GM19452 (cell line): ENCODE measurements at regions not wholly inside any gene's neighbourhood (a gene's known extent, or its start where the extent isn't known, plus 50 kb on each side); places are given as distances from the start of the nearest gene placed in this dataset.
"Not testable (repeated sequence)": the region's sequence is repeated elsewhere in the genome, so short reads cannot be mapped to it uniquely, and the experiment has no call there.

Source experiments
- ATAC-seq: cut with Tn5 transposase; IDR thresholded peaks from one replicate; pipeline ENCODE4 v1.9.1; 2021; ENCODE audit not compliant: unreplicated experiment

- no peak for ATAC-seq
Measured at GRCh38 chr13:90648497-90648896, 699.0 kb upstream of the MIR17HG start.

DNA sequence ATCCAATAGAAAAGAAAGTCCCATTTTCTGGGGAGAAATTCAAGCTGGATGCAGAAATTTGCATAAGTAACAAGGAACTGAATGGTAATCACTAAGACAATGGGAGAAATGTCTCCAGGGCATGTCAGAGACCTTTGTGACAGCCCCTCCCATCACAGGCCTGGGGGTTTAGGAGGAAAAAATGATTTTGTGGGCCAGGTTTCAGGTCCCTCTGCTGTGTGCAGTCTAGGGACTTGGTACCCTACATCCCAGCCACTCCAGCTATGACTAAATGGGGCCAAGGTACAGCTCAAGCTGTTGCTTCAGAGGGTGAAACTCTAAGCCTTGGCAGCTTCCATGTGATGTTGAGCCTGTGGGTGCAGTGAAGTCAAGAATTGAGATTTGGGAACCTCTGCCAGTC is 695.5 kb upstream of the MIR17HG start:
- ATAC-seq = no peak

GRCh38 chr13:90654970-90655369 is 692.5 kb upstream of the MIR17HG start:
- ATAC-seq = no peak

DNA sequence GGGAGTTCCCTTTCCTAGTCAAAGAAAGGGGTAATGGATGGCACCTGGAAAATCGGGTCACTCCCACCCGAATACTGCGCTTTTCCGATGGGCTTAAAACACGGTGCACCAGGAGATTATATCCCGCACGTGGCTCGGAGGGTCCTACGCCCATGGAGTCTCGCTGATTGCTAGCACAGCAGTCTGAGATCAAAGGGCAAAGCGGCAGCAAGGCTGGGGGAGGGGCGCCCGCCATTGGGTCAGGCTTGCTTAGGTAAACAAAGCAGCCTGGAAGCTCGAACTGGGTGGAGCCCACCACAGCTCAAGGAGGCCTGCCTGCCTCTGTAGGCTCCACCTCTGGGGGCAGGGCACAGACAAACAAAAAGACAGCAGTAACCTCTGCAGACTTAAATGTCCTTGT is 683.3 kb upstream of the MIR17HG start:
- not testable (repeated sequence) for ATAC-seq

GRCh38 chr13:90673746-90674145 is 673.7 kb upstream of the MIR17HG start:
- no peak for ATAC-seq

GRCh38 chr13:90675129-90675528 is 672.4 kb upstream of the MIR17HG start:
- ATAC-seq = no peak

- no peak for ATAC-seq
Measured at GRCh38 chr13:90680826-90681225, 666.7 kb upstream of the MIR17HG start.

DNA sequence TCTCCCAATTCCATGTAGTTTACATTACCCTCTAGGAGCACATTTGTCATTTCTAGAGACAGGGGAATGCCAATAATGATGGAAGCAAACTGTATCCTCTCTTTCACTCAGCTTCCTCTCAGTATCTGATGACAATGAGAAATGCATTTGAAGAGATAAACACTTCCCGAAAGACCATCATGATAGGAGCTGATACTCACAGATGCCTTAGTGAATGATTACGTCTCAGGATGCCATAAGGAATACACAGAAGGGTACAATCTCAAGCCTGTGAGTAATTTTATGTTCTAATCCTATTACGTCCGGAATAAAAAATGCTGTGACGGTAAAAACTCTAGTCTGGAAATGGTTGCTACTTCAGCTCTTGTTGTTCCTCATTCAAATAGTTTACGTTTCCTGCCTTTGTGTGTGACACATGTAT is 663.8 kb upstream of the MIR17HG start:
- ATAC-seq = no peak

DNA sequence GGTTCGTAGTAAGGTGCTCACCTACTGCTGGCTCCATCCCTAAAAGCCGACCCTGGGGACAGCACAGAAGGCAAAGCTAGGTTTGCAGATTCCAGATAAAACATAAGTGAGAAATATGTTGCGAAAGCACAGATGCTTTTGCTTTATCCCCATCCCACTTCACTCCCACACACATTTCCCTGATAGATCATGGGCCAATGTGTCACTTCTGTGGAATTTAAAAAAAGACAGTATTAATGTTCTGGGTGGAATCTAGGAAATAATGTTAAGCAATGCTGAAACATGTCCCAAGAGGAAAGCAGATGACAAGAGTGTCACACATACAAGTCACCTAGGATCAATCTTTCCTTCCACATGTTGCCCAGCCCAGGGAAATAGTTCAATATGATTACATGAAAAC is 661.0 kb upstream of the MIR17HG start:
- ATAC-seq = no peak

DNA sequence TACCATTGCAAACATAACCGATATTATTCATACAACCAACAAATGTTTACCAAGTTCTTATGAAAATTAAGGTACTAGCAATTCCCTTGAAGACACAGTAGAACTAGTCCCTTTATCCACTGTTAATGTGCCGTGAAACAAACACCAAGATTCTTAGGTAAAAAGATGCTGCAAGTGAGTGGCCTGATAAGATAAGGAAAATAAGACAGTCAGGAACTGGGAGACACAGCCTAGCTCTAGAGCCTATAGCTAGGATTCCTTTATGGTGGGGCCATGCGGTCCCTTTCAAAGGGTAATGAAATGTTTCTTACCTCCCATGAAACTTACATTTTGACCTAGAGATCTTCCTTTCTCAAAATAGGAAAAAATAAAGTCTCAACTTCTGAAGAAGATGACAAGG is 658.4 kb upstream of the MIR17HG start:
- ATAC-seq = no peak

DNA sequence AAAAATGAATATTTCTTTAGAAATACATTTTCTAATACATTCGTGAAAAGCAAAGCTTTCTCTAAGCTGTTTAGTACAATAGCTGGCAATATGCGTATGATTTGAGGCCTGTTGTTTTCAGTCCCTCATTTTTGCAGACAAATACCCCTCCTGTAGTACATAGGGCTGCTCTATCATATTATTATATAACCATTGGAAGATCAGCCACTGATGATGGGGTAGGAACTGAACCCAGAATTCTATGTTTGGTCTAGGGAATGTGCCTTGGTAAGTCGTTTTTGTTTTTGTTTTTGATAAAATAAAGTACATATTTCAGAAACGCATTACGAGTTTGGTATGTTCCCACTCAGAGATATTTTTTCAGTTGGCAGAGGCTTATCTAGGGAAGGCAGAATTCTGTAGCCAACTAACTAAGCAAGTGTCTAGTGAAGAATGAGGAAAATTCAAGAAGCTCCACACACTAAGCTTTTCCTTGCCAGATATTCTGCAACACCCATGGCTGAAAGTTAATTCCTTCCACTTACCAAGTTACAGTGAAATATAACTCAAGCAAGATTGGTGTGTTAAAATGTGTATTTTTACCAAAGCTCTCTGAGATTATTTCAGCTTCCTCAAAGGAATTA is 656.9 kb upstream of the MIR17HG start:
- ATAC-seq = no peak

DNA sequence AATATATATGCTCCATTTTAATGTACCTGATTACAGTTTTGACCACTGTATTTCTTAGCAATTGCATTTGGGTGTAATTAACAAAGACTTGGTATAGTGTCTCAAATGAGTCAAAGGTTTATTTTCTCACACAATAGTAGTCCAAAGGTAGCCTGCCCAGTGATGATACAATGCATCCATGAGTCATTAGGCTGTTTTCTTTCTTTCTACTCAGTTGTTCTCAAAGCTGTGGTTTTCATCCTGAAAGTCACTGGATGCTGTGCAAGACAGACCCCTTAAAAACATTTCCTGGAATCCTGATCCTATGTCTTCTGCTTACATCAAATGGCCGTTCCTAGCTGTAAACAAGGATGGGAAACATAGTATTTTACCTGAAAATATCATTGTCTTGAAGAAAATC is 651.2 kb upstream of the MIR17HG start:
- no peak for ATAC-seq

DNA sequence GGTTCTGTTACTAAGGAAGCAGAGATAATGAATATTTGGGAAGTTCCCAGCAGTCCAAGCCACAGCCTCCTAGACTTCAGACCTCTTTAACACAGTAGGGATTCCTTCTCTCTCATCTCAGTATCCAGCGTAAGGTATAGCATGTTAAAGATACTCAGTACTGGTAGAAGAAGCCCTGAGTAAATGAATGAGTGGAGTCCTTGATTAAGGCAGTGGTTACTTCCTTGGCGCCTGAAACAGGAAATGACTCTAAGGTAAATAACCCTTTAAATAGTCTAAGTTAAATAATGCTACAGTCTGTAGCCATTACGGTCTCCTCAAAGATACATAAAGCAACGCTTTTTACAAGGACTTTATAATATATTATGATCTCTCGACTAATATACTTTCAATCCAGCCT is 650.8 kb upstream of the MIR17HG start:
- ATAC-seq = no peak

GRCh38 chr13:90700340-90700739 is 647.1 kb upstream of the MIR17HG start:
- no peak for ATAC-seq

GRCh38 chr13:90701264-90701663 is 646.2 kb upstream of the MIR17HG start:
- no peak for ATAC-seq

- no peak for ATAC-seq
Measured at GRCh38 chr13:90702050-90702449, 645.4 kb upstream of the MIR17HG start.

DNA sequence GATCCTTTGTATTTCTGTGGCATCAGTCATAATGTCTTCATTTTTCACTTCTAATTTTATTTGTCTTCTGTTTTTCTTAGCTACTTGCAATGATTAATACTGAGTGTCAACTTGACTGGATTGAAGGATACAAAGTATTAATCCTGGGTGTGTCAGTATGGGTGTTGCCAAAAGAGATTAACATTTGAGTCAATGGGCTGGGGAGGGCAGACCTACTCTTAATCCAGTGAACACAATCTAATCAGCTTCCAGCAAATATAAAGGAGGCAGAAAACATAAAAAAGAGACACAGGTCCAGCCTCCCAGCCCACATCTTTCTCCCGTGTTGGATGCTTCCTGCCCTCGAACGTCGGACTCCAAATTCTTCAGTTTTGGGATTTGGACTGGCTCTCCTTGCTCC is 640.9 kb upstream of the MIR17HG start:
- no peak for ATAC-seq

DNA sequence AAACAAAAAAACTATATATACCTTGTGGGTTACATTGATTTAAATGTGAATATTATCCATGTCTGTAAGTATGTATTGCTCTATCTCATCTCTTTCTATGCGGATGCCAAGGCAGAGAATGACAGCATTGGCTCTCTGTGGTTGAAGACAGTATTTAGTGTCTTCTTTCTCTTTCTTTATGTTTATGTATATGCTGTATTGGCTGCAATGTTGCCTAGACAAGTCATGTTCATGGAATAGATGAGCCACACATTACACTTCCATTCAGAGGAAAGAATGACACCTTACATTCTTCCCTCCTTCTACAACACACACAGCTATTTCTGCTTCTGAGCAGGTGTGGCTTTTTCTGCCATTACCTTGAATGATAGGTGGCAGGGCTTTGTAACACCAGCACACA is 639.4 kb upstream of the MIR17HG start:
- no peak for ATAC-seq

GRCh38 chr13:90709319-90709718 is 638.2 kb upstream of the MIR17HG start:
- no peak for ATAC-seq

DNA sequence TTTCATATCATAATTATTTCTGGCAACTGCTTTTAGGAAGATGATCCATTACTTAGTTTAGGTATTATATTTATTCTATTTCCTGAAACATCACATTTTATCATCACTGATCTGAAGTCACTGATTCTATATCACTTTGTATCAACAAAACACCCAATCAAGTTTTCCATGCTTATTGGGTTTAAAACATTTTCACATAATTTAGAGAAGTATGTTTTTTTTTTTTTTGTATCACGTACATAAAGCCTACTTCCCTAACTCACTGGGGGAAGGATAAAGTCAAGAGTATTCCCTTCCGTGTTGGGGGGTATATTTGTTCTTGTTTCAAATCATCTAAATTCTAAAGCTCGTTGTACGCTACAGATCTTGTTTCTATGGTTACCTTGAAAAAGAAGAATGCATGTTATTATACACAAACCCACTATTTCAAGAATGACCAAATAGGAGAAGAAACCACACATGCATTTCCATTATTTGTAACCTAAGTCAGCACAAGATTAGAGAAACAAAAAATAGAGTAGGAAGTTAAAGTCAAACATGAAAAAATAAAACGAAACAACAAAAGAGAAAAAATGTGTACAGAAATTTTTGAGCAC is 637.2 kb upstream of the MIR17HG start:
- no peak for ATAC-seq

DNA sequence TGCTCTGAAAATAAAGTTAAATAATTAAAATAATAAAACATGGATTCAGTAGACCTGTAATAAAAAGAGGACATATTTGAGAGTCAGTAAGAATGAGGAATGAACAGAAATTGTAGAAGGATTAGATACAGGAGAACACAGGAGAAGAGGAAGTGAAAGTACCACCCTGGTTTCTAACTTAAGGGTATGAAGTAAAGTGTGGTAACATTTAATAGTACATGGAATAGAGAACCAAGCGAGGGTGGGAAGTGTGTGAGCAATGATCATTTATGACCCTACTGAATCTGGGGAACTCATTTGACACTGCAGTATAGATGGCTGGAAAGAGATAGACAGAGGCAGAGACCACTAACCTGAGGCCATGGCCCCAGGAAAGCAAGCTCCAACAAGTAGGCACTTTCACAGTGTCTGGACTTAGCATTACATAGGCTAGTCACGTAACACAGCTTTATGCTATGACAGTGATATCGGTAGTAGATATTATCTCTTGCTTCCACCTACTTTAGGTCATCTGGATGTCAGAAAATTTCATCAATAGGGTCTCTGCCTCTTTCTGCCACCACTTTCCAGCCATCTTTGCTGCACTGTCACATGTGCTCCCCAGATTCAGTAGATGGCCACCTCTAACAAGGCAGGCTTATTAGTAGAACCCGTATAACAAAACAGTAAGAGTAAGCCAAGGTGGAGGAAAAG is 633.9 kb upstream of the MIR17HG start:
- no peak for ATAC-seq

DNA sequence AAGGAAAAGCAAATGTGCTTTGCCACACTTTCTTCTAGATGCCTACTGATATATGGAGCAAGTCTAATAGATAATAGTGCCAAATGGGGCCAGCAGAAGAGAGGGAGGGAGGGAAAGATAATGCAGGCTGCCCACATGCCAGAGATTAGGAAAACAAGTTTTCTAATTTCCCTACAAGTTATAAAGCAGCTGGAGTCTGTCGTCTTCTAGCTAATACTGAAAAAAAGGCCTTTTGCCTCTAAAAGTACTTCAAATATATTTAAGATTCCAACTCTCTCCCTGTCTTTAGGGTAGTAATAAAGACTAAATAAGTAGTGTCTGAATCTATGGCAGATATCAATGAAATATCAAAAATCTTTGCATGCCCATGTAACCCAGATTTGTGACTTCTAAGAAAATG is 632.0 kb upstream of the MIR17HG start:
- ATAC-seq = no peak
